HG03457 (cell line): ENCODE measurements at regions not wholly inside any gene's neighbourhood (a gene's known extent, or its start where the extent isn't known, plus 50 kb on each side); places are given as distances from the start of the nearest gene placed in this dataset.

ENCODE experiments used
- ATAC-seq: cut with Tn5 transposase; IDR thresholded peaks from one replicate; pipeline ENCODE4 v1.9.1; 2021; ENCODE audit warnings: moderate number of reproducible peaks; ENCODE audit not compliant: unreplicated experiment

DNA sequence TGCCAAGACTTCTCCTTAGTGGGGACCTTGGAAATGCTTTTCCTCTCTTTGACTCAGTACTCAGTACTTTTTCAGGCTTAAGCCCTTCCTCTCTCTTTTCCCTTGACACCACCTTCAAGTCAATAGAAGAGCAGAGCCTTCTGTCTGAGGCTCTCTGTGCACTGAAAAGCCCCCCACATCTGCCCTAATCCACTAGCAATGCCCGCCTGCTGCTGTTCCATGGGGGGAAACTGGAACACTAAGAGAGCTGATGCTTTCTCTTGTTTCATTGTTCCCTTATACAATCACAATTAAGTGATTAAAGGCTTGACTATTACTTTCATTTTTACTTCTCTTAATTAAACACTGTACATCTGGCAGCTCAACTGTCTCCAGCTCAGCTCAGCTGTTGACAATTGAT, 254.5 kb downstream of the SLITRK6 start:
- no peak for ATAC-seq

DNA sequence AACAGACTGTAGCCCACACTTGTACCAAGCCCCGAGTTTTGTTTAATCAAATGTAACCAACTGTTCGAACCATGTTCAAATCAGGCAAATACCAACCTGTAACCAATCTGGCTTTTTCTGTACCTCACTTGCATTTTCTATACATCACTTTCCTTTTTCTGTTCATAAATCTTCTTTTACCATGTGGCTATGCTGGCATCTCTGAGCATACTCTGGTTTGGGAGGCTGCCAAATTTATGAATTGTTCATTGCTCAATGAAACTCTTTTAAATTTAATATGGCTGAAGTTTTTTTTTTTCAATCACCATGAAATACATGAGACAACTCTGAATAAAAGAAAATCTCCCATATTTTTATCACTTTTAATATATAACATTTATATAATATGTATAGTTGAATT, 256.1 kb downstream of the SLITRK6 start:
- ATAC-seq, result no peak

DNA sequence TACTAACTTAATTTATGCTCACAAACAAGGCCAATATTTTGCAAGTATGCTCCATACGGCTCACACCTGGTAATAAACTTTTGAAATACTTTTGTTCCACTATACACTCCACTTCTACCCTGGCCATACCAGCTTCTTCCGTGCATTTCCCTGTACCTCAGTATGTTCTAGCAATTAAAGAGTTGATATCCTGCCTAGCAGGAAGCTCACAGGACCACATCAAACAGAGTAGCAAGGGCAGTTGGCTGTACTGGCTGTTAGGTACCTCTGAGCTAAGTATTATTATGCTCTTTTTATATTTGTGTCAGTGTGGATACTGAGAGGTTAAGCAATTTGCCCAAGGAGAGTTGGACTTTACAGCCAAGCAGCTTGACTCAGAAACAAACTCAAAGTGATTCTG, 257.7 kb downstream of the SLITRK6 start:
- no peak for ATAC-seq

DNA sequence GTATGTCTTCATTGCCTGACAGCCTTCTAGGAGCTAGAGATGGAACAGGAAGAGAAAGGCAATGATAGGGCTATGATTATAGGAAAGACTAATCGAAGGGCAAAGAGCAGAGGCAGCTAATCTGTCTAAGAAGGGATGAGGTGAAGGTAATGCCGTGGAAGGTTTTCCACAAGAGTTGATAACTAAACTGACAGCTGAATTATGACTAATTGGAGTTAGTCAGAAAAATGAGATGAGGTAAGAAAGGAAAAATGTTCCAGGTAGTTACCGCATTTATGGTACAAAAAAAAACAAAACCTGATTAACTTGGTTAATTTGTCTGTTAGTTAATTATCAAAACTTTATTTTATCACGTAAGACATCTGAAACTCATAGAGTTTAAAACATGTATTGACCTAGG, 260.3 kb downstream of the SLITRK6 start:
- no peak for ATAC-seq

DNA sequence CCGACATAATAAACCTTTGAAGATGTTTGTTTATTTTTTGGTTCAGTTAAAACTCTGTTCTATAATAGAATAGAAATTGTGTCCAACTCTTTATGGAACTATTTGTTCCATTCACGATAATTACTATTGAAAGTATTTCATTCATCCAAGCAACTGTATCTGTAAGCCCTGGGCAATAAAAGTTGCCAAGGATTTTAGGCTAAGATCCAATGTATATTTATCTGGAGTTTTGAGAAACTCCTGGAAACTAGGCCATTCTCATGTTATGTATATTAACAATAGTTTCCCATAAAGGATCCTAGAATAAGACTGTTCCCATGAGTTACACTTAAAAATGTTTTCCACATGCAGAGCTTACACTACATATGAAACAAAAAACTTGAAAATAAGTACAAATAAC, 261.6 kb downstream of the SLITRK6 start:
- ATAC-seq, result no peak

DNA sequence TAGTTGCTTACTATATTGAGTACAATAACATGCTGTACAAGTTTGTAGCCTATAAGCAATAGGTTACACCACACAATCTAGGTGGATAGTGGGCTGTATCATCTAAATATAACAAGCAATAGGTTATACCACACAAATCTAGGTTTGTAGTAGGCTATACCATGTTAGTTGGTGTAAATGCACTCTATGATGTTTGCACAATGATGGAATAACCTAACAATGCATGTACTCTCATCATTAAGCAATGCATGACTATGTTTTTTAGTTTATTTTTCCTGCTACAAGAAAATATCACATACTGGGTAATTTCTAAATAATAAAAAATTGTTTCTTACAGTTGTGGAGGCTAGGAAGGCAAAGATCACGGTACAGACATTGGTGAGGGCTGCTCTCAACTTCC, 262.5 kb downstream of the SLITRK6 start:
- ATAC-seq, result no peak

DNA sequence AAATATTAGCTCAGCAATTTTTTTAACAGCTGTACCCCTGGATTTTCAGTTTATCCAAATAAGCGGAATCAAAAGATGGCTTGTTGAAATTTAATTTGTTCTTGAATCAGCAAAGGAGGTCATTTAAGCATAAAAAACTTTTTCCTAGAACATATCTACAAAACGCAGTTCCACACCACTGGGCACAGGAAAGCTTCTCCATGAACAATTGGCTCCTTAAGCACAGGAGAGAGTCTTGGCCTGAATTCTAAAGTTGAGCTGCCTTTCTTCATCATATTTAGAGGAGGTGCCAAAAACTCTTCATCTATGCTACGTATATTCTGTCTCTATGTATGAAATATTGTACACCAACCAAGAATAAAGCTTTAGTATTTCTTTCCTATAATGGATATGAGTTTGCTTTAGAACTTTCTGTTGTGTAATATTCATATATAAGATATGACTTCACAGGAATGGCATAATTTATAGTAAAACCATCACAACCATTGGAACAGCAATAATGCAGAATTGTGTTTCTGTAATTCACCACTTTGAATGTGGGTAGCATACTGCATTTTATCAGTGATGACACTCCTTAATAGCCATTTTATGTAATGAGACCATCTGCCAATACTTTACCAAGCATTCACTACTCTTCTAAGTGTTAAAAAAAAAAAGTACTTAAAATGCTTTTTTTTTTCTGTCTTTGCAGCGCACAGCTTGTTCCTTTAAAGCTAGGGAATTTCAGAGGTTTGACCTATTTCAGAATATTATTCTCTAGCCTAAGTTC, 263.7 kb downstream of the SLITRK6 start:
- ATAC-seq, result no peak

DNA sequence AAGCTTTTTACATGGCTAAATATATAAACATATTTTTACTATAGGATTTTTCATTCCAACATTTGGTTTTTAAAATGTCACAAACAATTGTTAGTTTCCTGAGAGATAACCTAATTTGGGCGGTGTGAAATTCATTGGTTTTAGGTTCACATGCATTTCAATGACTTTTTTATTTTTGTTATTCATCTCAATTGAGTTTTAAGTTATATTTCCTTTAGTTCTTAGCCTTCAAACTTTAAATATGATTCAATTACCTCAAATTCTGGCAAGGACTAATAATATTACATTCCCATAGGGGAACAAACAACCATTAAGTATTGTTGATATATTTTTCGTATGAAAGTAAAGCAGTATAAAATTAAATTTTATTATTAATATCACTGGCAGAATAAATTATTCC, 265.3 kb downstream of the SLITRK6 start:
- no peak for ATAC-seq

DNA sequence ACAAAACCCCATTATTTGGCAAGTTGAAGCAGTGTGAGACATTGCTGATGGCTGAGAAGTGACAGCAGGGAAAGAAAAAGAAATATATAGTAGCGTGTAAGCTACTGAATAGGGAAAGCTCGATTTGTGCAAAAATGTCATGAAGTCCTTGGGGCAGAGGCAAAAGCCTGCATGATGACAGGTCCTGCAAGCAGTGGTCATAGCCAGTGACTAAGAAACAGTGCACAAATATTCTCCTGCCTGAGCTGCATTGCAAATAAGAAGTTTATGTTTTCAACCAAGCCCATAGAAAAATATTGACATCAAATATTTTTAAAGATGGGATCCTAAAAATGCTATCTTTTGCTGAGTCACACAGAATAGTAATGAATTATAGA, 270.0 kb downstream of the SLITRK6 start:
- ATAC-seq, result no peak

DNA sequence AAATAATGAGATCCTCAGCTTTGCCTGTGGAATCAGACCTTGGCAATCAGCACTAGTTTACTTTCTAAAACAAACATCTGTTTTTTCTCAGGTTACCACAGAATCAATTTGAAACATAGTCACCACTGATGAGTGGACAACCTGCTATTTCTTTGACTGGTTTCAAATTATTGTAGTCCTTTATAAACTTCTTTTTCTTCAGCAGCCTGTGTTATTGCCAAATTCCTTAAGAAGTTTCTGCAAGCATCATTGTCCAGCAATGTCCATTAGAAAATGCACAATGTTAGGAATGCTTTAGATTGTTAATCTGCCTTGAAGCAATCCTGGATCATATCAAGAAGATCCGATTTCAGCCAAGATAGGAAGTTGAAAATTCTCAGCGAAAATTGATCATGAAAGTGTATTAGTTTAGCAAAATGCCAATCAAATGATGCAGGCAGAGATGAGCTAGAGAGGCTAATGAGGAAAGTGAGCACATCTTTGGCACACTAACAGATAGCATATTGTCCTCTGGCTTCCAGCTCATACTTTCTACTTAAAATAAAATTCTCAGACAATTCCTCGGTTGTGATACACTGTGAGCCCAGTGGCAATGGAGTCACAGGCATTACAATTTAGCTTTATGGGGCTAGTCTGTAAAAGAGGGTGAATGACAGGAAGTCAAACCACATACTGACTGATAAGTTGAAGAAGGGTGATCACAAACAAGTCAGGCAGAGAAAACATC, 270.6 kb downstream of the SLITRK6 start:
- no peak for ATAC-seq

DNA sequence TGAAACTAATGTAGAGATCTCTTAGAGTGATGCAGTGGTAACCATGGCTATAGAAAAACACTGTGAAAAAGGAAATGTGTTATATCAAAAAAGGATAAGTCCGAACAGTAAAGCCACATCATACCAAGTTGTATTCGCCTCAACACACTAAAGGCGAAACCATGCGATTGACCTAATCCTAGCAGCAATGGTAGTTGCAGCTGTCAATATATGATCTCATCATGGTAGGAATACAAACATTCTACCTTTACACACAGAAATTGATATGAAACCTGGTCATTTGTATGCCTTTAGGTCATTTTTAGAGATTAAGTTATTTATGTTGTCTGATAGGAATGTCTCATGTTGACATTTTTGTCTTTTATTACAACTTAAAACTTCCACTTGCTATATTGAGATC, 271.9 kb downstream of the SLITRK6 start:
- no peak for ATAC-seq

DNA sequence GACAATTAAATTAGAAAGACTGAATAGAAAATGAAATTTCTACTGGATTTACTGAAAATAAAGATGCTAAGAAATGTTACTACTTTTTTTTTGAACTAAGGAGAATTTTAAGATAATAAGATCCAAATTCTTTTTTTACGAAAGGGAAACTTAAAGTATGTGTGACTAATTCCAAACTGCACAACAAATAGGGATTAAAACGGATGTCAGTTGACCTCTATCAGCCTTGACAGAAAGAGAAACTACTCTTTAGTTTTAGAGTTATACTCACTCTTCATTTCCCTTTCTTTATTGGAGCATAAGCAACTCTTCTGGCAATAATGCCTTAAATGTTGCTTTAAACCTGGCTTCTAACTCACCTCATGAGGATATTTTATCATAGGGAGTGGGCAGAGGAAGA, 273.8 kb downstream of the SLITRK6 start:
- ATAC-seq, result no peak

DNA sequence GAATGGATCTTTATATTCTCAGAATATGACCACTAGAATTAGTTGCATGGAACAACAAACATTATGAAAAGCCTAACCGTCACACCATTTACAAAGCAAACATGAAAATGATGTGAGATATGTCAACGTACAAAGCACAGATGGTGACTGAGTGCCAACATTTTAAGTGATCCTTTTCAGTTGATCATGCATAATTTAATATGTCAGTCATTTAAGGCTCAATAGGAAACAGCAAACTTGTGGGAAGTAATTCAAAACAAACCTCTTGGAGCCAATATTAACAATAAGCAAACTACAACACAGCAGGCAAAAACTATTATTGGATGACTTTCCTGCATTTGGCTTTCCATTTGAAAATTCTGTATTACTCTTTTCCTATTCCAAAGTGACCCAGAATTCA, 277.6 kb downstream of the SLITRK6 start:
- ATAC-seq, result no peak

DNA sequence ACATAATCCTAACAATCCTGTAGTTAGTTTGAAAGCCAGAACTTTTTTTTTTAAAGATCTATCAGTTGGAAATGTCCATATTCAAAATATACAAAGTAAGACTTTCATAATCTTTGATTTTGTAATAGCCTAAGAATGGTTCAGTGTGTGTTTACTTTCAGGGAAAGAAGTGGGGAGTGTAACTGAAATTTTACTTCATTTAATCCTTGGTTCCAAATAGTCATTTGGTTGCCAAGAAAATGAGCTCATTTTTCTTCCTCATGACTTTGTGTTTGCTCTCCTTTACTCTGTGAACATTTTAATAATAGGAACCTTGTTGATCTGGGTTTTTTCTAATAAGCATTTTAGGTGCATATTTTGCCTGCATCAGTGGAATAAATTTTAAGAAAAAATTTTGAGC, 278.8 kb downstream of the SLITRK6 start:
- no peak for ATAC-seq

DNA sequence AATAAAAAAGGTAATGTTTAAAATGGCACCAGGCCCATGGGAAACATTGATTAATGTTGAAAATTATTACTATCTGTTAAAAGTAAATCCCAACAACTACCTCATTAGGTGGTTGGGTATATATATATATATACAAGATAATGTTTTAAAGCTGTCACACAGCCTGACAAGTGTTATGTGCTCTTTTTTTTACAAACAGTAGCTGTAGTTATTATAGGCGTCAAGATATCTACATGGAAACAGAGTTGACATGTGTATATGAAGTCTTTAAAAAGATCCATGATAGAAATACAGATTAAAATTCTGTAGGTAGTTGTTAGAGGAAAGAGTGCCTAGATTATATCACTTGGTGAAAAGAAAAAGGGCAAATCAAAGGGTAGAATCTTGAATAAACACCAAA, 279.9 kb downstream of the SLITRK6 start:
- no peak for ATAC-seq

DNA sequence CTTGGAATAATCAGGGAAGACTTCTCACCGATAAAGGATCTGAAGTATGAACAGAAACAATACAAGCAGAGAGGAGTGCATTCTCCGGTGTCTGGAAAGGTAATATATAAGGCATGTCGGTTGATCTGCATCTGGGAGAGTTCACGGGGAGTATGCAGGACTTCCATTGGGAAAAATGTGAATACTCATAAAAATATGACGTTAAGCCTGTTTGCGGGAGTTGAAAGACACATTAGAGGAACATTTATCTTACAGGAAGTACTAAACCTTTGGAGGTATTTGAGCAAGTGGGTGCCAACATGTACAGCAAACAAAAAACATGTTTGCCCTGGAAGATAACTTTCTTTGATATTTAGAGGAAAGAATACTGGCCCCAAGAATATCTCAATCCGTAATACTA, 286.8 kb downstream of the SLITRK6 start:
- ATAC-seq, result no peak

DNA sequence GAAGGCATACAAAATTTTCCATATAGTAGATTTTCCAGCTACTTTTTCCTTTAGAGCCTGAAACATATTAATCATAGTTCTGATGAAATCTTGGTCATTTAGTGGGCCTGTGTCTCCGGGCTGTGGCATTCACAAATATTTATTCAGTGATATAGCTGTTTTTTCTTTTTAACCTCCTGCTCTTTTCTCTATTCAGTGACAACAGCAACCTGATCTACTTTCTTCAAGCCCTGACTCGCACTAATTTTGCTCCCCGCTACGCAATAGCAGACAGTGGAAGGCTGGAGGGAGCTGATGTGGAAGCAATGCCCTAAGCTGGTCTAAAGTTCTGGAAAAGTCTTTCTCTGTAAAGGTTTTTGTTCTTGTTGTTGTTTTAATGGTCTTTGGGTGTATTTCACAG, 289.7 kb downstream of the SLITRK6 start:
- no peak for ATAC-seq

DNA sequence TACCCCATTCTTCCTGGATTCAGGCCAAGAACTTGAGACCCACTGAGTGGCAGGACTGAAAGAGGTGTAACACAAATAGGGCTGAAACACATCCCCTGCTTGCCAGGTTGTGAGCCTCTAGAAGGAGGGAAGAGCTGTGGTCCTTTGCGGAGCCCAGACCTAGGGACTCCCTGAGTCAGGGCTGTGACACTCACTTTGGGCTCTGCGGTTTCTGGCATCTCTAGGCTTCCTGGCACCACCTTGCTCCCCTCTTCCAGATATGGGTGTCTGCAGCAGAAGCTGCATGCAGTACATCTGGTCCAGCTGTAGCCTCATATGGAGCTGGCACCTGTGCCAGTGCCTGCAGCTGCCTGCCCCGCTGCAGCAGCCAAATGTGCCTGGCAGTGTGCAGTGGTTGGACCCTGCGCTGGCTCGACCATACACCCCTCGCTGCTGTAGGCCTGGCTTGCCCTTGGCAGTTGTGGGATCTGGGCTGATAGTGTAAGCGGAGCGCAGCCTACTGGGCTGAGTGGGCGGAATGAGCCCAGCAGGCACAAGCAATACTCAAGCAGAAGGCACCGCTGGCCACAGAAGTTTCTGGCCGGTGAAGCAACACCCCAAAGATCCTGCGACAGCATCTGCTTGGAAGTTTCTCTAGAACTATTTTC, 290.4 kb downstream of the SLITRK6 start:
- no peak for ATAC-seq

DNA sequence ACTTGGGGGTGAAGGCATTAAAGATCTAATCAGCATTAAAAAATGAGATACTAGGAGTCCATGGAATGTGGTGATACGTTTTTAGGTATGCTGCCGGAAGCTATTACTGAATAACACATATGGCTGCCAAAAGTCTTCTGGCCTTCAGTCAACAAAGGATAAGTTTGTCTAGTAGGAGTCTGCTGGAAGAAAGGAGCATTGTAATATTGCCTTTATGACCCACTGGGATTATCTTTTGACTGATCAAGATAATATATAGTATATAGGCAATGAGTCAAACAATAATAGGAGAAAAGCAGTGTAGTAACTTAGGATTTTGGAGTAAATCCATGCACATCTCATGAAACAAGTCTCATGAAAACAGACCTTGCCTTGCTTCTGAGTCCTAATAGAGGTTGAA, 295.4 kb downstream of the SLITRK6 start:
- no peak for ATAC-seq

DNA sequence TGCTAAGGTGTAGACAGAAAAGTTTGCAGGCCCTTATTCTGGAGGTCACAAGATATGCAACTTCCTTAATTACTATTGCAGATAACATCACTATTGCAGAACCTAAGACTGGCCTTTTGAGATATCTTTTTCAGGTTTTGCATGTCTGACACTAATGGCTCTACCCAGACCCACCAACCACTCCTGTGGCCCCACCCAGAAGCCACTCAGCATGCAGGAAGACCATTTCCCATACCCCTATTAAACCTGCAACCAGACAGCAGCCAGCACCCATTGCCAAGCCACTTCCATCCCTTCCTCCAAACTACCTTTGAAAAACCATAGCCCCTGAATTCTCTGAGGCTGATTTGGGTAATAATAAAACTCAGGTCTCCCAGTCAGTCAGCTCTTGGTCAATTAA, 297.6 kb downstream of the SLITRK6 start:
- ATAC-seq, result no peak

DNA sequence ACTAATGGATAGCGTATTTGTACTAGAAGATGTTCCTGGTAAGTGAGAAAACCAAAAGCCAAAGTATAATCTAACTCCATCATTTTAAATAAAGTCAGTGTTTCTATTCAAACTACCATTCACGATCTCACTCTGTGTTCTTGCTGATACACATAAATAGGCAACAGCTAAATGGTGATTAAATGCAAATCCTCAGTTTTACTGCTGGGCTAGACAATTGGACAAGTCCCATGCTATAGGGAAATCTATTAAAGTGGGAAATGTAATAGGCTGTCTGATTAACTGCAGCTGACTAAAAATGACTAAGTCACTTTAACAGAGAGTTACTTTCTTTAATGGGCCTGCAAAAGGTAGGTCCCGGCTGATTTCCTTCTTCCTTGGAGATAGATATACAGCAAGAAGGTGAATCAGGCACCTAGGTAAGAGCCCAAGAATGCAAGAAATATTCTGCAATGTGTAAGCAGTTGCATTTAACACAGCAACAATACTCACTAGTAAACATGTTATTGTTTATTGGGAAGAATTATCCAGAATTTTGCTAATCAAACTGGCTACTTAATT, 298.4 kb downstream of the SLITRK6 start:
- no peak for ATAC-seq

DNA sequence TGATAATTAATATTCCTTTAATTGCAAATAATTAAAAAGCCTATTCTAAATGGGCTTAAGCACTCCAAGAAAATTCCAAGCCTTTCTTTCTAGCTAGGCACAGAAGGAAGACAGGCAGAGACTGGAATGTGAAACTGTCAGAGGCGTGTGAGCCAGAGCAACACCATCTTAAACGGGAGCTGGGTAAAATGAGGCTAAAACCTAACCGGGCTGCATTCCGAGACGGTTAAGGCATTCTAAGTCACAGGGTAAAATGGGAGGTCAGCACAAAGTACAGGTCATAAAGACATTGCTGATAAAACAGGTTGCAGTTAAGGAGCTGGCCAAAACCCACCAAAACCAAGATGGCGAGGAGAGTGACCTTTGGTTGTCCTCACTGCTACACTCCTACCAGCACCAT, 300.4 kb downstream of the SLITRK6 start:
- ATAC-seq, result no peak
